ENCODE measurements at regions not wholly inside any gene's neighbourhood (a gene's known extent, or its start where the extent isn't known, plus 50 kb on each side); places are given as distances from the start of the nearest gene placed in this dataset.
"Not testable (repeated sequence)": the region's sequence is repeated elsewhere in the genome, so short reads cannot be mapped to it uniquely, and the experiment has no call there.

DNA sequence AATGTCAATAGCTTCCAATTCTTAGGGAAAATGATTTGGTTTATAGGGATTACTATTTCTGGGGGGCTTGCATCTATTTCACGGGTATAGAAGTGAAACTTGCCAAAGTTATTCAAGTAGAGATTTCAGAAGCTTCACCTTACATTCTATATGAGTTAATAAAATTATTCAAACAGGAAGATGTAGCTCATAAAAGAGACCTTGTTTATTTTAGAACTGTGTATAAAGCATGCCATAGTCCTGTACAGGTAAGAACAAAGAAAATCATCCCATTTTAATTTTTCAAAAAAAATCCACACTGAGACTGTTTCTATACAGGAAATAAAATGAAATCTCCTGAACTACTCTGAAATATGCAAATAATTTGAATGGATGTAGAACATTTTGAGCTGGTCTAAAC, 834.7 kb downstream of the TRHDE start:
- intact Hi-C loops (cut with DNase I; ENCODE audit: low total_unique reads) = no loop called here
- H3K4me3 ChIP-seq (ENCODE audit: low read depth, poor library complexity, severe bottlenecking) = no peak overlapping the region
- DNase-seq (ENCODE audit: low spot score in 2 of 2) = no peak
- 60 to 69% methylated on average over 1 of the region's 1 CpG for WGBS, 2 donors
- TF ChIP-seq, protein P1, sequence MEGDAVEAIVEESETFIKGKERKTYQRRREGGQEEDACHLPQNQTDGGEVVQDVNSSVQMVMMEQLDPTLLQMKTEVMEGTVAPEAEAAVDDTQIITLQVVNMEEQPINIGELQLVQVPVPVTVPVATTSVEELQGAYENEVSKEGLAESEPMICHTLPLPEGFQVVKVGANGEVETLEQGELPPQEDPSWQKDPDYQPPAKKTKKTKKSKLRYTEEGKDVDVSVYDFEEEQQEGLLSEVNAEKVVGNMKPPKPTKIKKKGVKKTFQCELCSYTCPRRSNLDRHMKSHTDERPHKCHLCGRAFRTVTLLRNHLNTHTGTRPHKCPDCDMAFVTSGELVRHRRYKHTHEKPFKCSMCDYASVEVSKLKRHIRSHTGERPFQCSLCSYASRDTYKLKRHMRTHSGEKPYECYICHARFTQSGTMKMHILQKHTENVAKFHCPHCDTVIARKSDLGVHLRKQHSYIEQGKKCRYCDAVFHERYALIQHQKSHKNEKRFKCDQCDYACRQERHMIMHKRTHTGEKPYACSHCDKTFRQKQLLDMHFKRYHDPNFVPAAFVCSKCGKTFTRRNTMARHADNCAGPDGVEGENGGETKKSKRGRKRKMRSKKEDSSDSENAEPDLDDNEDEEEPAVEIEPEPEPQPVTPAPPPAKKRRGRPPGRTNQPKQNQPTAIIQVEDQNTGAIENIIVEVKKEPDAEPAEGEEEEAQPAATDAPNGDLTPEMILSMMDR (IDR thresholded peaks at IDR 0.05) = no peak
- TF ChIP-seq POLR2A (IDR thresholded peaks at IDR 0.05) = no peak

DNA sequence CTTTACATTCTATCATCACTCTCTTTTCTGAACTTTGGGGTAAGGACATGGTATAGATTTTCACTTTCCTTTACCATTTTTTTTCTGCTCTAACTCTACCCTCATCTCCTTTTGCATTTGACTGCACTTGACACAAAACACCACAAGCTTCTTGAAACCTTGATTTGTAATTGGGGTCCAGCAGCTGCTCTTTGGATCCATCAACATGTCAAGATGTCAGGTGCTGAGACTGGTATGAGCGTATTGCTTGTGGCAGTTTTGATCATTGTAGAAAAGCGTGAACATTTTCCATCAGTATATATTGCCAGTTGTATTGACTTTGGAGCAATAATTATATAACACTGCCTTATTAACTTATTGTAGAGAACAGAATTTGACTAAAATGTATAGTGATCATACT, 838.6 kb downstream of the TRHDE start:
- intact Hi-C loops (cut with DNase I; ENCODE audit: low total_unique reads) = no loop called here
- 77 to 78% methylated on average over 2 of the region's 2 CpGs for WGBS, 2 donors
- DNase-seq (ENCODE audit: low spot score in 2 of 2) = no peak
- H3K4me3 ChIP-seq (ENCODE audit: low read depth, poor library complexity, severe bottlenecking) = no peak overlapping the region
- no peak for TF ChIP-seq POLR2A (IDR thresholded peaks at IDR 0.05)
- TF ChIP-seq, protein P1 (IDR thresholded peaks at IDR 0.05) = no peak

DNA sequence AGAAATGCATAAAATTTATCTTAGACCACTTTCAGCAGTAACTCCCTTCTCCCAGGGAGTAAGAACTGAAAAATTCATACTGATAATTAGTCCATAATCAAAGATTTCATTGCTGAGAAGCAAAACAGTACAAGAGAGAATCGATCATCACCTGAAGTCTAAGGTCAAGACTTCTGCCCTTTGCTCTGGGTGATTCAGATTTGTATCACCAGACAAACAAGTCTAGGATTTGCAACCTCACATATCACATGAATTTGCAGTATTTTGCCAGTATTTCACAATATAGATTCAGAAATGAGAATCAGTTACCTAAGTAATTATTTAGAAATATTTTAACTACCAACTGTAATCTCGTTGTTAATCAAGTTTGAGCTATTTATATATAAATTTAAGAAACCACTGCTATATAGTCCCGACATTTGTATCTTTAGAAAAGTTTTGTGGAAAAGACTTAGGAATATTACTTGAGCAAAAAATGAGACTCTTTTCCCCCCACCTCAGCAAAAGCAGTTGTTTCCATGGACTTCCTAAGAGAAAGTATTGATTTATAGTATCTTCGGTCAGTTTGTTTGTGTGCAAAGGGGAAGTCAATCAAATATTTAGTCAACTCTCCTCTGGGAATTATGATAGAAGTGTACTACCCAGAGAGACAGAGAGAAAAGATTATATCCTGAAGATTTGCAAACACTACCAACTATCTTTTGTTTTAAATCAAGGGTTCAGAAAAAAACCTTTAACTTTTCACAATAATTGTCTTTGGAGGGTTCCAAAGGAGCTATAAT, 840.1 kb downstream of the TRHDE start:
- WGBS, 2 donors = 65 to 74% methylated on average over 4 of the region's 4 CpGs
- intact Hi-C loops (cut with DNase I; ENCODE audit: low total_unique reads) = no loop called here
- H3K4me3 ChIP-seq (ENCODE audit: low read depth, poor library complexity, severe bottlenecking) = no peak overlapping the region
- no peak for TF ChIP-seq POLR2A (IDR thresholded peaks at IDR 0.05)
- TF ChIP-seq, protein P1 (IDR thresholded peaks at IDR 0.05) = no peak
- no peak for DNase-seq (ENCODE audit: low spot score in 2 of 2)

DNA sequence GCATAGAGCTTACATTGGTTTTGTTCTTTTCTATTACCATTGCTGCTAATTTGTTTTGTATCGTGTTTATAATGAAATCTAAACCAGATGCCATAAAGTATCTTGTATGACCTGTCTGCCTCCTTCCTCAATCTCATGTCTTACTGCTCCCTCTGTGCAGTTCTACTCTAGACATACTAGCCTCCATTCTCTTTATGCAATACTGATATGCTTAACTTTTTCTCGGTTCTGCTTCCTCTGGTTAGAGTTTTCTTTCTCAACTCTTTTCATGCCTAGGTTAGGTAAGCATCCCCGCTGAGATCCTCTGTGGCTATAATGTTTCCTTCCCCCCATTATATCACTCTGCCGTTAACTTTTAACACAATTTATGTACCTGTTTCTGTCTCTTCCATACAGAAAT, 852.3 kb downstream of the TRHDE start:
- intact Hi-C loops (cut with DNase I; ENCODE audit: low total_unique reads) = no loop called here

DNA sequence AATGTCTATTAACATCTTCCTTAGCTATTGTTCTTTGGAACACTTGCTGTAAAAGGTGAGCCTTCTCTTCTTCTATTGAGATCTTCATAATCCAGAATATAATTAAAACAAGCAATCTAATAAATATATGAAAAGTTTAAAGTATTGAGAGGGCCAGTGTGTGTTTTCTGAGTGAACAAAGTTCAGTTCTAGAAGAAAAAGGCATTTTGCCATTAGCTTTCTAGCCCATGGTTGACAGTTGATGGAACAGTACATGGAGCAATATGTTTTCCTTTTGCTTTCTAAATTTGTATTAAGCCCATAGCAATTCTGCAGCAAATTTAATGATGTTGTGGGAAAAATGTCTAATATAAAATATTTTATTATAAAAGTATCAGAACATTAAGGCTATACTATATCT, 853.0 kb downstream of the TRHDE start:
- TF ChIP-seq, protein P1 (IDR thresholded peaks at IDR 0.05) = no peak
- TF ChIP-seq POLR2A (IDR thresholded peaks at IDR 0.05) = no peak
- intact Hi-C loops (cut with DNase I; ENCODE audit: low total_unique reads) = no loop called here
- H3K4me3 ChIP-seq (ENCODE audit: low read depth, poor library complexity, severe bottlenecking) = no peak overlapping the region
- no peak for DNase-seq (ENCODE audit: low spot score in 2 of 2)

More for the DNA sequence above, 852.3 kb downstream of the TRHDE start:
- TF ChIP-seq, protein P1 (IDR thresholded peaks at IDR 0.05) = no peak
- TF ChIP-seq POLR2A (IDR thresholded peaks at IDR 0.05) = no peak
- DNase-seq (ENCODE audit: low spot score in 2 of 2) = no peak
- 68% methylated on average over 4 of the region's 4 CpGs for WGBS, 2 donors
- H3K4me3 ChIP-seq (ENCODE audit: low read depth, poor library complexity, severe bottlenecking) = no peak overlapping the region

DNA sequence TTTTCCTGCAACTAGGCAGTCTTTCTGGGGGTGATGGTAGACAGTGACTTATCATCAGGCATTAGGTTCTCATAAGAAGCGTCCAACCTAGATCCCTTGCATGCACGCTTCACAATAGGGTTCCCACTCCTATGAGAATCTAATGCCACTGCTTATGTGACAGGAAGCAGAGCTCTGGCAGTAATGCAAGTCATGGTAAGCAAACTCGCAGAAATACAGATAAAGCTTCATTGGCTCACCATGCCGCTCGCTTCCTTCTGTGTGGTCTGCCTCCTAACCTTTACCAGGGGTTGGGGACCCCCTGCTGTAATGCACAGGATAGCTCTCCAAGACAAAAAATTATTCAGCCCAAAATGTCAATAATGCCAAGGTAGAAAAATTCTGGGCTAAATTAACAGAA, 864.2 kb downstream of the TRHDE start:
- DNase-seq (ENCODE audit: low spot score in 2 of 2) = no peak
- TF ChIP-seq, protein P1 (IDR thresholded peaks at IDR 0.05) = no peak
- no peak for TF ChIP-seq POLR2A (IDR thresholded peaks at IDR 0.05)
- WGBS, 2 donors = 72 to 76% methylated on average over 5 of the region's 5 CpGs
- intact Hi-C loops (cut with DNase I; ENCODE audit: low total_unique reads) = no loop called here
- H3K4me3 ChIP-seq (ENCODE audit: low read depth, poor library complexity, severe bottlenecking) = no peak overlapping the region

DNA sequence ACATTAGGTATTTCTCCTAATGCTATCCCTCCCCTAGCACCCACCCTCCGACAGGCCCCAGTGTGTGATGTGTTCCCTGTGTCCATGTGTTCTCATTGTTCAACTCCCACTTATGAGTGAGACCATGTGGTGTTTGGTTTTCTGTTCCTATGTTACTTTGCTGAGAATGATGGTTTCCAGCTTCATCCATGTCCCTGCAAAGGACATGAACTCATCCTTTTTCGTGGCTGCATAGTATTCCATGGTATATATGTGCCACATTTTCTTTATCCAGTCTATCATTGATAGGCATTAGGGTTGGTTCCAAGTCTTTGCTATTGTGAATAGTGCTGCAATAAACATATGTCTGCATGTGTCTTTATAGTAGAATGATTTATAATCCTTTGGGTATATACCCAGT, 867.5 kb downstream of the TRHDE start:
- H3K4me3 ChIP-seq (ENCODE audit: low read depth, poor library complexity, severe bottlenecking); intact Hi-C loops (cut with DNase I; ENCODE audit: low total_unique reads); DNase-seq (ENCODE audit: low spot score in 2 of 2): not testable (repeated sequence)
- 81 to 82% methylated on average over 2 of the region's 2 CpGs for WGBS, 2 donors
